Stimulated activated CD8-positive, alpha-beta memory T cell treated with anti-CD3 and anti-CD28 coated beads, Interleukin-15, amount 100 ng/mL, for 4 hours (primary cell): ENCODE measurements at regions not wholly inside any gene's neighbourhood (a gene's known extent, or its start where the extent isn't known, plus 50 kb on each side); places are given as distances from the start of the nearest gene placed in this dataset.

Experiments used
- DNase-seq, 2 donors: peaks; one replicate each; pipeline ENCODE4 v3.0.0-alpha.2; 2020; ENCODE audit warnings: low read depth in 2 of 2

GRCh38 chr3:106018929-106019550 is 150.2 kb upstream of the CBLB start:
- DNase-seq, result no peak

DNA sequence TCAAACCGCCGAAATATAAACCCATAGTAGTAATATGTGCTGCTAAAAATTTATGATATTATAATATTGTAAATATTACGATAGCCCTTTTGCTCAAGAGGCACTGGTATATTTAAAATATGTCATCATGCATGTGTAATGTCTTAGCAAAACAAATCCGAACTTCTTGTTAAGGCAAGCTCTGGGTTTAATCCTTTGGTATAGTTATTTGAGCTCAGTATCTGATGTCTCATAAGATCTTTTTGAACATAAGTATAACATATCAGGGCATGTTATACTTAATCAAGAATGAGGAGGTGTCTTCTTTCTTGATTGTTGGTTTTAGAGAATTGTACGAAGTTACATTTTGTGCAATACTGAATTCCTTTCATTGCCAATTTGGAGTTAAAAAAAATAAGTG is 154.1 kb upstream of the CBLB start:
- DNase-seq, result no peak

- no peak for DNase-seq
Observed at GRCh38 chr3:106025151-106025722, 156.4 kb upstream of the CBLB start.

DNA sequence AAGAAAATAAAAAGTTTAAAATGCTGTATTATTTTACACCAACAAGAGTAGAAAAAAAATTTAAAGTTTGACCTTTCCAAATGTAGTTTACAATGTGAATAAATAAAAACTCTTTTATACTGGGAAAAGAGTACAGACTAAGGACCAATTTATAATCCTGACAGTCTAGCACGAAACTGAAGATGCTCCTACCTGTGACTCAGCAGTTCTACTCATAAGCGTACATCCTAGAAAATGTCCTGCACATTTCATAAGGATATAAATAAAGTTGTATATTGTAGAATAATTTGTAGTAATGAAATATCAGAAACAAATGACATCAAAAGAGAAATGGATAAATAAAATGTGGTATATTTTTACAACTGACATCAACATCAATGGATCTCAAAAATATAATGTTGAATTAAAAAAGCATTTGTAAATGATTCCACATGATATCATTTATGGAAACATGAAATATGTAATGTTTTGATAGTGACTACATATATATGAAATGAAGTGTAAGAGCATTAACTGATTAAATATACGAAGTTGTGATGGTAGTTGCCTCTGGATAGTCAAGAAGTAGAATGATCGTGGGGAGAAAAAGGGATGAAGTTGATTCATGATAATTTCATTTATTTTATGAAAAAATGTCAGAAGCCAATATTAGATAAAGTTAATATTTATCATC is 161.3 kb upstream of the CBLB start:
- DNase-seq, result no peak

DNA sequence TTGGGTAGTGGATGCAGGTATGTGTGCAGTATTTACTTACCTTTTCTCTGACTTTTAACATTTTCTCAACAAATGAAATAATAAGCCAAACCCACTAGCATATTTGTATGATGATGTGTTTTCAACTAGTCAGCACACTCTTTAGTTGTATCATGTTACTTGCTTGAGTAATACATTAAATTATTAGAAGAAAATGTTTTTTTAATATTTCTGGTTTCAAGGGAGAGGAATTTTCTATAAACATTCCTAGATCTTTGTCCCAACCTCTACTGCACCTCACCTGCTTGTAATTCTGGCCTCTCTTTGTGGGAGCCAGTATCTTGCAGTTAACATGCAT is 161.8 kb upstream of the CBLB start:
- no peak for DNase-seq

GRCh38 chr3:106032479-106032878 is 163.7 kb upstream of the CBLB start:
- no peak for DNase-seq

DNA sequence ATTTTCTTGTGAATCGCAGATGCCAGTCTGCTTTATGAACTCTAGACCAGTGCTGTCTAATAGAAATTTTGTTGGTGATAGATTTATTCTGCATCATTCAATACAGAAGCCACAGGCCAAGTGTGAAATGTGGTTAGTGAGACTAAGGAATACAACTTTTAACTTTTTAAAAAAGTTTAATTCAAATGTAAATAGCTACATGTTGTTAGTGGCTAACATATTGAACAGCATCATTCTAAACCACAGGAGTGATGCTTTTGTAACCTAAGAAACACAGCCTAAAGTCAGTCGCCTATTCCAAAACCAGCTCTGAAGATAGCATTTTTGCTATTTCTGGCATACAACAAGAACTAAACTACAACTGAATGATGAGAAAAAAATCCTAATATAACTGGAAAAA is 164.8 kb upstream of the CBLB start:
- DNase-seq, result no peak

DNA sequence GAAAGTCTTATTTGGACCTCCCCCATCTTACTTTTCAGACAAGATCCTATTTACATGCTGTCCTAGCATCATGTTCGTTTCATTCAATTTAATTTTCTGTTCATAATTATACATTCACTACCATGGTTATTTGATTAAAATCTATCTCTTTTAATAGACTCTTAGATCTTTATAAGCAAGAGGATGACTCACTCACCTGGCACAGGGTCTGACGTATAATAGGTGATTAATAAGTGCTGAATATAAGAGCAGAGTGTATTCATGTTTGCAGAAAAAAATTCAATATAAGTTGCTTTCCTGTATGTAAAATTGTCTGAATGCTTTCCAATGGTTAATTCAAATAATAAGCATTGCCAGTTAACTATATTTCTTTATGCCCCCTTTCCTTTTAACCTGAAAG is 165.5 kb upstream of the CBLB start:
- DNase-seq, result no peak

- no peak for DNase-seq
Observed at GRCh38 chr3:106035619-106036018, 166.8 kb upstream of the CBLB start.

- no peak for DNase-seq
Observed at GRCh38 chr3:106036696-106037095, 167.9 kb upstream of the CBLB start.

- no peak for DNase-seq
Observed at GRCh38 chr3:106047221-106047620, 178.4 kb upstream of the CBLB start.

DNA sequence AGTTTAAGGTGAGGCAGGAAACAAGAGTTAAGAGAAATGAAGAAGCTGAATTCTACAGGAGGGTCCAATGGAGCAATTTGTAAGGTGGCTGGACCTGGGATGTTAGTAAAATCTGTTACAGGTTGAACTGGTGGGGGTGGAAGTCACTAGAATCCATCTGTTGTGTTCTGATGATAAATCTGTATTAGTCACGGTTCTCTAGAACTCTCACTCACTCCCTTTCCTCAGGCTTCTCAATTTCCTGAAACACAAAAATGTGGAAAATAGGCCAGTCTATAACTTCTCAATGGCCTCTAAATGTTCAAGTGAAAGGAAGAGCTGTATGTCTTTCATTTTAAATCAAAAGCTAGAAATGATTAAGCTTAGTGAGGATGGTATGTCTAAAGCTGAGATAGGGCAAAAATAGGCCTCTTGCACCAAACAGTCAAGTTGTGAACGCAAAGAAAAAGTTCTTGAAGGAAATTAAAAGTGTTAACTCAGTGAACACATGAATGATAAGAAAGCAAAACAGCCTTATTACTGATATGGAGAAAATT is 180.2 kb upstream of the CBLB start:
- DNase-seq, result no peak

GRCh38 chr3:106049821-106050220 is 181.0 kb upstream of the CBLB start:
- no peak for DNase-seq

GRCh38 chr3:106056931-106057330 is 188.1 kb upstream of the CBLB start:
- no peak for DNase-seq

DNA sequence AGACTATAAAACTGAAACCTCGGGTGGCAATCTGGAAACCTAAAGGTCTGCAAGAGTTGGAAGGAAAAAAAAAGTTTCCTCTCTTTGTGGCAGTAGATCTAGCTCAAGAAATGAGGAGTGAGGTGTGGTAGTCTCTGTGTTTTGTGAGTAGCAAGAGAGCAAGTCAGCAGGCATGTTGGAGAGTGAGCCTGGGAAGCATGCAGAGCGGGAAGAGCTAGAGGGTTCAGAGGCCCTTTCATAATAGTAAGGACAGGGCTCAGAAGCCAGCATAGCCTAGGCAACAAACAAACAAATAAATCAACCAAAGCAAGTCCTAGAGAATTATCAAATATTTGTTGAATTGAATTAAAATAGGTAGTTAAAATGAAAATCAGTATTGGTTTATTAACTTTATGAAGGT is 189.7 kb upstream of the CBLB start:
- no peak for DNase-seq

DNA sequence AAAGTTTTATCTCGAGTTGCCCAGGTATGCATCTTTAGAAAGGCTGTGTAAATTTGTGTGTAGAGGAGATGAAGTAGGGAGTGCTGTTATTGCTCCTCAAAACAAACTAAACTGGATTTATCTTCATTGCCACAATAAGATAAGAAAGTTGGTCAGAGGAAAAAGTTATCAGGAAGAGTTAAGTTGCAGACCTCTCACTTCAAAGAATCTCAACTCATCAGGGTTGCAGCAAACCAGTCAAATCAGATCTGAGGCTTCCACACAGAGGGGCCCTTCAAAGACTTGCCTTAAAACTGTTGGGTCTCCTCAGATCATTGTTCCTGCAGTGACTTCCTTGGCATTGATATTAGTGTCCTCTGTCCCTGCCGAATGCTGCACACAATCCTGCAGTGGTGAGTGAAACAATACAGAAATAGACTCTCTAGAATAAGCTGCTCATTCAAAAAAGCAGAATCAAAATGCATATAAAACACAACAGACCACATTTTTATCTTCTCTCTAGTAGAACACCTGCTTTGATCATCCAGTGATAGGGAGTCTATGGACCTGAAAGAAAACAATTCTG is 191.2 kb upstream of the CBLB start:
- DNase-seq, result no peak

- DNase-seq, result no peak
Observed at GRCh38 chr3:106063909-106064308, 195.1 kb upstream of the CBLB start.

DNA sequence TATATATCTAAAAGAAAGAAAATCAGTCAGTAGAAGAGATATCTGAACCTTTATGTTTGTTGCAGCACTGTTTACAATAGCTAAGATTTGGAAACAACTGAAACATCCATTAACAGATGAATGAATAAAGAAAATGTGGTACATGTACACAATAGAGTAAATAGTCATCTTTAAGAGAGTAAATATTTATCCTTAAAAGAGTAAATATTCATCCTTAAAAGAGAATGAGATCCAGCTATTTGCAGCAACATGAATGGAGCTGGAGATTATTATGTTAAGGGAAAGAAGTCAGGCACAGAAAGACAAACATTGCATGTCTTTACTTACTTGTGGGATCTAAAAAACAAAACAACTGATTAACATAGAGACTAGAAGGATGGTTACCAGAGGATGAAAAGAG is 197.0 kb upstream of the CBLB start:
- no peak for DNase-seq

DNA sequence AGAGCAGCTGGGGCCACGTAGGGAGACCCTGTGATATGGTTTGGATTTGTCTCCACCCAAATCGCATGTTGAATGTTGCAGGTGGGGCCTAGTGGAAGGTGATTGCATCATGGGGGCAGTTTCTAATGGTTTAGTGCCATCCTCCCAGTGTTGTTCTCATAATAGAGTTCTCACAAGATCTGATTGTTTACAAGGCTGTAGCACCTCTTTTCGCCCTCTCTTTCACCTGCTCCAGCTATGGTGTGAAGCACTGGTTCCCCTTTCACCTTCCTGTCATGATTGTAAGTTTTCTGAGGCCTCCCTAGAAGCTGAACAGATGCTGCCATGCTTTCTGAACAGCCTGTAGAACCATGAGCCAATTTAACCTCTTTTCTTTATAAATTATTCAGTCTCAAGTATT is 198.9 kb upstream of the CBLB start:
- DNase-seq, result no peak

GRCh38 chr3:106068381-106068780 is 199.6 kb upstream of the CBLB start:
- DNase-seq, result no peak

DNA sequence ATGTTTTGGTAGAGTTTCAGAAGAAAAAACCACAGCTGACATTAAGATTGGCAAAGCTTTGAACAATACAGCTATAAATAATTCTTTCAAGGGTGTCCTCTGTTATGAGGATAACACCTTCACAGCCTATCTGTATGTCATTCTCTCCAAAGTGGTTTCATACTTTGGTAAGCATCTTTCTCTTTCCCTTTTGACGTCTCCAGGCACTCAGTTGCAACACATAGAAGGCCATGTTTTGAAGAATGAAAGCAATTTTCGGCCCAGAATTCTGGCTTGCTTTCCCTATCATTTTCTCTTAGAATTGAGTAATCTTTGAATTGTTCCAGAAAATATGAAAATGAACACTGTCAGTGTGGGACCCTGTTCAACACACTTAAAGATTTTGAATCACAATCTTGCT is 200.0 kb upstream of the CBLB start:
- no peak for DNase-seq

- no peak for DNase-seq
Observed at GRCh38 chr3:106070187-106070586, 201.4 kb upstream of the CBLB start.

DNA sequence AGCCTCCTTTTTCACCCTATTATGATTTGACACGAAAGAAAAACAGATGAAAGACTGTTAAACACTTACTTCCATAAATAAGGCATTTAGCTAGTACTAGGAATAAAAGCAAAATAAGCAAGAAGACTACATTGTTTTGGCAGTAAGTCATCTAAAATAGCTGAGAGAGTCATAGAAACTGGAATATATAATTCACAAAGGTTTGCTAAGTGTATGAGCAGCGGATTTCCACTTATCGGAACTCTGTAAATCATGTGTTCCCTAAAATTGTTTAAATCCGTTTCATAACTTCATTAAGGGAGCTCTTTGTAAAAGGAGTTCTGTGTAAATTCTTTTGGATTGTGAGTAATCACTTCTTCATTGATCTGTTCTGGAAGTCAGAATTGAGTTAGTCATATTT is 202.5 kb upstream of the CBLB start:
- no peak for DNase-seq
